ENCODE measurements at regions not wholly inside any gene's neighbourhood (a gene's known extent, or its start where the extent isn't known, plus 50 kb on each side); places are given as distances from the start of the nearest gene placed in this dataset.

DNA sequence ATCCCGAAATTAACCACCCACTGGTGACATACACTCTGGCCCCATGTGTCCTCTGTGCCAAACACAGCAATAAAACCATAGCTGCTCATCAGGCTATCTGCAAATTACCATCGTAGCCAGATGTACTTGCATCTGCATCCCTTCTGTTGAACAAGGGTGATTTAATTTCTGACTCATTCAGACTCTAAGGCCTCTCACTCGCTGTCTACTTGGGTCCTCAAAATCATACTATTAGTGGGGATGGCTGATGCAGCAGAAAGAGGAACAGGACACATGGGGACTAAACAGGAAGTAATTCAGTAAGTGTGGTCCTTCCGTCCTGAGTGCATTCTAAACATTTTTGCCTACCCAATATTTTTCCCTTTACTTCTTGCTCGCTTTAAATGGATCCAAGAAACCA is 2275.0 kb upstream of the PCDH20 start:
- no peak for DNase-seq (ENCODE audit: low read depth)

- no peak for DNase-seq (ENCODE audit: low read depth)
Measured at GRCh38 chr13:63684822-63685221, 2269.2 kb upstream of the PCDH20 start.

- DNase-seq (ENCODE audit: low read depth) = no peak
Measured at GRCh38 chr13:63680704-63681103, 2265.1 kb upstream of the PCDH20 start.

- no peak for DNase-seq (ENCODE audit: low read depth)
Measured at GRCh38 chr13:63671296-63671695, 2255.6 kb upstream of the PCDH20 start.

DNA sequence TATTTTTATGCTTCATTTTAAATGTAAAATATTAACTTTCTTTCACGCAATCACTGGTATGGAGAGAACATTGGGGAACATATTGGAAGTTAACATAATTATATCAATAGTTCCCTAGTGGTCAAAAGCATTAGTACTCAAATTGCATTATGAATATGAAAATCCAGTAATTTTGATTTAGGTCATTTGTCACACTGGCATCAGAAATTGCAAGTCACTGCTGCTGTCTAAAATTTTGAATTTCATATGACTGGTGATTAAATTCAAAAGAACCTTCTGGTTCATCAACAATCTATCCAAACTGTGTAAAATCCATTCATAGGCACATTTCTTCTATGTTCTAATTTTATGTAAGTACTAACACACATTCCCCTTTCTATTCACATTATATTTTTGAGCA is 2235.7 kb upstream of the PCDH20 start:
- DNase-seq (ENCODE audit: low read depth) = no peak

DNA sequence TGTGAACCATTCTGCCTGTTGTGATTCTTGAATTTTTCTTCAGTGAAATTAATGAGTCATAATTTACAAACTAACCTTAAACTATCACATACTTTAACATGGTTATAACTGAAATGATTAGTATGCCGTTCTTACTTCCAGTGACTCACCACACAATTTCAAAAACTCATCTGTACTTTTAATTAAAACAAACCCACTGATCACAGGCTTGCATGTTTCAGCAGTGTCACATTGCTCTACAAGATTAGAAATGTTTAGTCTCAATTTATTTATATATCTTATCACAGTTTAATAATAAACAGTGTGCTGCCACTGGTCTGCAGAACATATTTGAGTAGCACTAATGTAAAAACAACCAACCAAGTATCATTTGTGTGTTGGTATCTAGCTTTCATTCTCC is 2227.9 kb upstream of the PCDH20 start:
- no peak for DNase-seq (ENCODE audit: low read depth)

DNA sequence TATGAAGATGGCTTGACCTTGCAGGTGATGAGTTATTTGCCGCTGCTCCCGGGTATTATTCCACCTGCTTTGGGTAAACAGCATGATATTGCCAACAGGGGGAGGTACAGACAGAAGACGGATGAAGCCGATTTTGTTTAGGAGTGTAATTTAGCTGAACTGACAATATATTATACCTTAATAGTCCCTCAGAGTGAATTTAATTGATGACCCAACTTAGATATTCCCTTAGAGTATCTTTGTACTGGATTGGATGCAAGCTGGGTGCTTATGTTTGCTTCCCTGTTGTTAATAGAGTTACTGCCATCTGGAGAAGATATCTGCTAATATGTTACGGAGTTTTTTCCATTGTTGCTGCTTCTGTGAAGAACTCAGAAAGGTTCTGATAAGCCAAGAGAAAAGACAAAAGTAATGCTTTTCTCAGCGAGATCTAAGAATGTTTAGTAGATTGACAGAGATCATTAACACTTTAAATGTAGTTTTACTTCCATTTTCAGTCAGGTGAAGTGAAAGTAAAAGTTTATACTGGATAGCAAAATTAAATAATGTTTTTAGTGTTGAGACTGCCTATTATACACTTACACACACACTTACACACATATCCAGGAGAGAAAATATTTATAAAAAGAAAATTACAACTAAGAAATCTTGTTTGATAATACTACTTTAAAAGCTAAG is 2220.8 kb upstream of the PCDH20 start:
- DNase-seq (ENCODE audit: low read depth) = no peak

DNA sequence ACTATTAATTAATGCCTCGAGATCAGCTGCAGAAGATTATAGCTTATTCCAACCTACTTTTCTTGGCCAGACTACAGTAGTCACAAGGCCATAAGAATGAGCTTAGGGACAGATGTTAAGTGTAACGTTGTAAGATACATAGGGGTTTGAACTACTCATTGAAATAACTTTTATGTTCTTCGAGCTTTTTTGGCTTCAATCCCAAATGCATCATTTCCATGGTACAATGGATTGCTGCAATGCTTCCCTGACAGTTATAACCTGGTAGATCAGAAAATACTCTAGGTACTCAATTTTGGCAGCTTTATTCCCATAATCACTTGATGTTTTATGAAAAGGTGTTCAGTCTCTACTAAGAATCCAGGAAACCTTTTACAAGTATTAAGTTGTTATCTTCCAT is 2216.7 kb upstream of the PCDH20 start:
- no peak for DNase-seq (ENCODE audit: low read depth)

- DNase-seq (ENCODE audit: low read depth) = no peak
Measured at GRCh38 chr13:63631006-63631405, 2215.4 kb upstream of the PCDH20 start.

GRCh38 chr13:63629591-63629990 is 2213.9 kb upstream of the PCDH20 start:
- DNase-seq (ENCODE audit: low read depth) = no peak

GRCh38 chr13:63628310-63628709 is 2212.7 kb upstream of the PCDH20 start:
- no peak for DNase-seq (ENCODE audit: low read depth)

GRCh38 chr13:63625869-63626268 is 2210.2 kb upstream of the PCDH20 start:
- no peak for DNase-seq (ENCODE audit: low read depth)

DNA sequence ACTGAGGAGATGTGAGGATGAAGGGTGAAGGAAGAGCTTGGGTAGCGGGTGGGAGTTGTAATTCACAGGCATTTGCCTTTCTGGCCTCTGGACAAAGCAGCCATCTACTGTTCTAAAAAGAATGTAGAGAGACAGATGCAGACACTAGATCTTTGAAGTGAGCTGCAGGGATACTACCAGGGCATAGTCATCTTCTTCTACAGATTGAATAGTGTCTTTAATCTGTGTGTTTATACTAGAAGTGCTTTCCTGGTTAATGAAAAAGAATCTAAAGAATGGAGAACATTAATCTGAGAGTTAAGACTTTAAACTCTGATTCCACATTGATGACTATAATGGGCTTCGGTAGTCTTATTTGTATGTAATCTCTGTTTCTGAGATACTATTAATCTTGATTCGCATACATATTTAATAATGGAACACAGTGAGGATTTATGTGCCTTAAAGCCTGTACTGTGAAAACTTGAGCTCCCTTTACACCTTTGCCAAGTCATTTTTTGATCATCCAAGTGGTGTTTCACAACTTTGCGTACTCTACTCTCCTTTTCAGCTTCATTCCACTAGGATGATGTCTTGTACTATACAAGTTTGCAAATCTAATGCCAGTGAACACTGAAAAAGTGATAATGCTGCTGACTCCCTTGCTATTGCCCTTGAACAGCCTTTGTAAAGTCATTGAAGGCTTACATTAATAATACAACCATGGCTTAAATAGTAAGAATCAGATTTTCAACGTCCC is 2199.4 kb upstream of the PCDH20 start:
- no peak for DNase-seq (ENCODE audit: low read depth)

DNA sequence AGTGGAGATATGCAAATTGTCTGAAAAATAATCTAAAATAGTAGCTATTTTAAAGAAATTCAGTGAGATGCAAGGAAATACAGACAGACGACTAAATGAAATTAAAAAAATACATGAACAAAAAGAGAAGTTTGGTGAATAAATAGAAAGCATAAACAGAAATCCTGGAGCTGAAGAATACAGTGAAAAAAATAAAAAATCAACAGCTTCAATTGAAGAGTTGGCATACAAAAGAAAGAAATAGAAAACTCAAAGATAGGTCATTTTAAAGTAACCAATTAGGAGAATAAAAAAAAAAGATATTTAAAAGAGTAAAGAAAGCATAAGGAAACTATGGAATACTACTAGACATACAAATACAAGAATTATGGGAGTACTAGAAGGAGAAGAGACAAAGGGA is 2191.5 kb upstream of the PCDH20 start:
- DNase-seq (ENCODE audit: low read depth) = no peak

GRCh38 chr13:63605962-63606361 is 2190.3 kb upstream of the PCDH20 start:
- DNase-seq (ENCODE audit: low read depth) = no peak

DNA sequence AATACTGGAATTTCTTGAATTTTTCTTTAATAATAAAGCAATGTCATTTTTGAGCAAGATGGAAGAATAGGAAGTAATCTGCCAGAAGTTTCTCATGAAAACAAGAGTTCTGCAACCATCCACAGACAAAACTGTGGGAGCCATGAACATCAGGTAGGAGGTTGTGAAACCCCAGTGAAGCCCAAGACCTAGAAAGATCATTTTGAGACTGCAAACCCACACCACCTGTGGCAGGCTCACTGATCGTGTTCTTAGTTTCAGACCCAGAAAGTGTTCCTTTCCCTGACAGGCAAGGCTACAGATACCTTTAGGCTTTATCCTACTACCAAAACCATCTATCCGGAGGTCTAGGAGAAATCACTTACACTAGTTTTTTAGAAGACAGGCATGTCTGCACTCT is 2189.8 kb upstream of the PCDH20 start:
- DNase-seq (ENCODE audit: low read depth) = no peak

DNA sequence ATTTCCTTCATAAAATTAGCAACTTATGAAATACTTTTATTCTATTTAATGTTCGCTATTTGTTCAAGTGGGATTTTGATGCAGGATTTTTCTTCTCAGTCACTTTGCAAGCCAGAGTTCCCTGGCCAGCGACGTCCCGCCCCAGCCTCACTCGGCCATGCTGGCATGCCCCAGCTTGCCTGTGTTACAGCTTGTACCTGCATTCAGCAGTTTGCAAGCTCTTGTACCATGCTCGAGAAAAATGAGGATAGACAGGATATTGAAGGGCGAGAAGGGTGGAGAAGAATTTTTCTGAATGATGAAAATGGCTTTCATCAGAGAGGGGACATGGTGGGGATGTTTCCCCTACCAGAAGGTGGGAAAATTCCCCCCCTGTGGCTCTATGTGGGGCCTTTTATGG is 2180.2 kb upstream of the PCDH20 start:
- DNase-seq (ENCODE audit: low read depth) = no peak

GRCh38 chr13:63586467-63586866 is 2170.8 kb upstream of the PCDH20 start:
- DNase-seq (ENCODE audit: low read depth) = no peak

GRCh38 chr13:63578796-63579195 is 2163.1 kb upstream of the PCDH20 start:
- no peak for DNase-seq (ENCODE audit: low read depth)

DNA sequence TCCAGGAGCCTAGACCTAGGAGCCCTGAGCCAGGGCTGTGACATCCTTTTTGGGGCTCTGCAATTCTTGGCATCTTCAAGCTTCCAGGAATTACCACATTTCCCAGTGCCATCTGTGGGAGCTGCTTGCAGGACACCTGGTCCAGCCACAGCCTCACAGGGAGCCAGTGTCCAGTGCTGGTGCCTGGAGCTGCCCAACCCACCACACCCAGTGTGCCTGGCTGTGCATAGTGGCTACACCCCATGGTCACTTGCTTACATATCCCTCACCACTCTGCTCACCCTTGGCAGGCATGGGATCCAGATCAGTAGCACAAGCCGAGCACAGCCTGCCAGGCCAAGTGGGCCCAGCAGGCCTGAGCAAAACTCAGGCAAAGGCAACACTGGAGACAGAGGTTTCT is 2151.4 kb upstream of the PCDH20 start:
- no peak for DNase-seq (ENCODE audit: low read depth)

DNA sequence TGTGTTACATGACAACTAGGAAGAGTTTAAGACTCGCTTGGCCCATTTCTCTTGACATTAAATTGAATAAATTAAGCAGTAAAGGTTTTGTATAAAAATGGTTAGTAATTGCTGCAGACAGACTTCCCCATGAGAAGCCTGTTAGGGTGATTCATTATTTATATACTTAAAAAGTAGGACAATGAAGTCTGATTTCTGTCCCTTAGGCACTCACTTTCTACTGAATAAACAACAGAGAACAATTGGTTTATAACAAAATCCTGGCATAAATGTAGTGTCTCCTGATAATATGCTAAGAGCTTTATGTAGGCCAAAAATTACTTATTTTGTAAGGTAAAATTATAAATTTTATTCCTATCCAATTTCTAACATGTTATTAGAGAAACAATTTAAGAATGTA is 2138.5 kb upstream of the PCDH20 start:
- DNase-seq (ENCODE audit: low read depth) = no peak

- no peak for DNase-seq (ENCODE audit: low read depth)
Measured at GRCh38 chr13:63551731-63552130, 2136.1 kb upstream of the PCDH20 start.

DNA sequence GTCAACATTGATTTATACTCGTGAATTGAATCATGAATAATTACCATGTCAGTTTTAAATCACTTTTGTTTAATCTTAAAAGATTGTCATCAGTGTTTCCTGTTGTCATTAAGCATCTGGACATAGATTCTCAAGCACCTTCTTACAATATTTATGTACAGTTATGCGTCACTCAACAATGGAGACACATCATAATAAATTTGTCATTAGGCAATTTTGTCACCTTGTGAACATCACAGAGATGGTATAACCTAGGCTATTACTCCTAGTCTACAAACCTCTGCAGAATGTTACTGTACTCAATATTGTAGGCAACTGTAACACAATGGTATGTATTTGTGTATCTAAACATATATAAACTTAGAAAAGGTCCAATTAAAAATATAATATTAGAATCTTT is 2130.9 kb upstream of the PCDH20 start:
- no peak for DNase-seq (ENCODE audit: low read depth)

GRCh38 chr13:63542770-63543169 is 2127.1 kb upstream of the PCDH20 start:
- no peak for DNase-seq (ENCODE audit: low read depth)
